HG03354 (cell line): ENCODE measurements at regions not wholly inside any gene's neighbourhood (a gene's known extent, or its start where the extent isn't known, plus 50 kb on each side); places are given as distances from the start of the nearest gene placed in this dataset.
"Not testable (repeated sequence)": the region's sequence is repeated elsewhere in the genome, so short reads cannot be mapped to it uniquely, and the experiment has no call there.

Source experiments
- ATAC-seq: cut with Tn5 transposase; IDR thresholded peaks from one replicate; pipeline ENCODE4 v1.9.1; 2021; ENCODE audit warnings: mild to moderate bottlenecking; ENCODE audit not compliant: unreplicated experiment, poor library complexity, severe bottlenecking

DNA sequence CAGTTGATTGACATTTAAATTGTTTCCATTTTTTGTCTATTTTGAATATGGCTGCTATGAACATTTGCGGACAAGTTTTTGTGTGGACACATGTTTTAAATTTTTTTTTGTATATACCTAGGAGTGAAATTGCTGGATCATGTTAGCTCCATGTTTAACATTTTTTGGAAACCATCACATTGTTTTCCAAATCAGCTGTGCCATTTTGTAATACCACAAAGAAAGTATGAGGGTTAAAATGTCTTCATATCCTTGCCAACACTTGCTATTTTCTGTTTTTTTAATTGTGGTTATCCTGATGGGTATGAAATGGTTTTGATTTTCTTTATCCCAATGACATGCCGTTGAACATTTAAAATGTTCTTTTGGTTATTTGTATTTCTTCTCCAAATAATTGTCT, 52.1 kb downstream of the CARTPT start:
- no peak for ATAC-seq

DNA sequence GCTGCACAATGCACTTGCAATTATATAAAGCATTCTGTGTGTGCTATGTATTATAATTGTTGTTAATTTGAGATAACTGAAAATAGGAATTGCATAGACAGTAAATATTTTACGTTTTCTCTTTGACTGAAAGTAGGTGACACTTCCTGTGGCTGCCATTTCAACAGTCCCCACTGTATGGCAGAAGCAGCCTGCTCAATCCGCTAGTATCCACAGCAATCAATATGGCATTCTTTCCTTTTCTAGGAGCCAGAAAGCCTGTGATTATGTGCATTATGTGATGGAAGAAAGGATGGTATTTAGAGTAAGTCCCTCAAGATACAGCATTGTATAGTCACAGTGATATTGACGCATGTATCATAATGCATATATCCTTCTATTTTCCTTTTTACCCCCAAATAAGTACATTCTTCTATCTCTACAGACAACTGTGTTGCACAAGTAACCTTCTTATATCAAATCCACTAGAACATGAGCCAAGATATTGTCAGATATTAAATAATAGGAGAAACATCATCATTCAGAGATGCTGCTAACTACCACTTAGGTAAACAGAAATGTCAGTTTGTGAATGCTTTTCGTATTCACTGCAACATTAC, 59.7 kb downstream of the CARTPT start:
- no peak for ATAC-seq

DNA sequence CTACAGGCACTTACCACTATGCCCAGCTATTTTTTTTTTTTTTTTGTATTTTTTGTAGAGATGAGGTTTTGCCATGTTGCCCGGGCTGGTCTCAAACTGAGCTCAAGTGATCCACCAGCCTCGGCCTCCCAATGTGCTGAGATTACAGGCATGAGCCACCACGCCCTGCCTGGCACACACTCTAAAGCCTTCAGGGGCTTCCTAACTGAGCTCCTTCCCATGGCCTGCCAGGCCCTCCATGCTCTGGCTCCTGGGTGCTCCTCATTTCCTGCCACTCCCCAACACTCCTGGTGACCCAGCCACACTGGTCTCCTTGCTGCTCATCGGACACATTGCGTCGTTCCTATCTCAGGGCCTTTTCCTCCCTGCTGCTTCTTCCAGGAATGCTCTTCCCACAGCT, 61.5 kb downstream of the CARTPT start:
- ATAC-seq = no peak

DNA sequence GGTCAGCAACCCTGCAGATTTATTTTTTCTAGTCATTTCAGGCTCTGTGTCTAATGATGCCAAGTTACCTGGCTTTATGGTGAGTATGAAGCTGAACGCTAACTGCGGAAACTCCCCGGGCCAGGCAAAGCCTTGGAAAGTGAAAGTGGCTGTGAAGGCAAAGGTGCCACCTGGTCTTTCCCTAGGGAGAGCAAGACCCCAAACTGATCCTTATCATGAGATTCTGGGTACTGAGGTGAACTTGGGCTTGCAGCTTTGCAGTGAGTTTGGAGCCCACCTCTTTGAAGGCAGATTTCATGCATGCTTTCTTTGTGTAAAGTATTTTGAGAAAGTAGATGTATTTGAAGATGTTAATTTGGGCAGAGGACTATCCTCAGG, 63.3 kb downstream of the CARTPT start:
- ATAC-seq = peak; percentile 29

DNA sequence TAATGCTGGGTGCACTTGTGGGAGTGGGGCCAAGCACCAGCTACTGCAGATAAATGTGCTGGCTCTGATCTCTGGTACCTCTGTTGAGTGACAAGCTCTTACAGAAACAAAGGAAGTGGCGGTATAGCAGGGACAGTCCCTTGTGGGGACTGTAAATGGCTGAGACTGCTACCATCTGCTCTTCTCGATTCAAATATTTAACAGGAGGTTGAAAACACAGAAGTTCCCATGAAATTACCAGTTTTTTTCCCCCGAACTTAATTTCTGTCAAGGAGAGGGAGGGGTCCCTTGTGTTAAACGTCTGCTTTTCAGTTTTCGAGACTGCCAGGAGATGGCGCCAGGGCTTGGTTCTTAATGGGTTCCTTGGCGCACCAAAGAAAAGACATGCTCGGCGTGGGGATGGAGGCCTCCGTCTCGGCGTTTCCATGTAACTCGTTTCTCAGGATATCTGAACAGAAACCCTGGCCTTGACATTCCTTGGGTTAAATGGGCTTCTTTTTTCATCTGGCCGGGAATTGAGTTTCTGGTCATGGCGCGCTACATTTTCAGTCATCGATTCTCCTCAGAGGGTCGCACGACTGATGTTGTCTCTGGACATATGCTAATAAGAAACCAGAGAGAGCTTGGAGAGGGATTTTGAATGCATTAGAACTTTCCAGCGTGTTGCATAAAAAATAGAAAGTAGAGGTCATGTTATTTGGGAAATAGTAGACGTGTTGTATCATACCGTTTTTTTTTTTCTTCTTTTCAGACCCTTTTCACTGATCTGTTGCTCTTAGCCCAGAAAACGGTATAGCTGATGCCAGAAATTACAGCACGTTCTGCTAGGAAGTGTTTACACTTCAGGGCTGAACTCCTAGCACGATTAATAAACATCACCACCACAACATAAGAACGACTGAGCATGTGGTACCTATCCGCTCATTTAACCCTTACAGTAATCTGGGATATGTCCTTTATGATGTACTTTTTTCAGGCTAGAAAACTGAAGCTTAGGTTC, 64.0 kb downstream of the CARTPT start:
- peak; percentile 91 for ATAC-seq

DNA sequence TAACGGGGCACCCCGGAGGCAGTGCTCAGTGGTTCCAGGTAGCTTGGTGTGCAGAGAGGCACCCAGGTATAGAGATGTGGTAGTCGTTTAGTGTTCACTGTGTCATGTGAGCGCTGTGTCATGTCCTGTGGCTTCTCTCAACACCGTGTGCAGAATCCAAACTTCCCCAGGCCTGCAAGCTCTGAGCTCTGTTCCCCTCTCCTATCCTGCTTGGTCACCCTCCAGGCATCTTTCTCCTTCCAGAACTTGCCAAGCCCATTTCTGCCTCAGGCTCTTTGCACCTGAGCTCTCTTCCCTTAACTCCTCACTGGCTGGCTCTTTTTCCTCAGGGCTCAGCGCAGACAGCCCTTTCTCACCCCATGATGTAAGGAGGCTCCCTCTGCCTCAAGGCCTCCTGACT, 64.8 kb downstream of the CARTPT start:
- no peak for ATAC-seq

DNA sequence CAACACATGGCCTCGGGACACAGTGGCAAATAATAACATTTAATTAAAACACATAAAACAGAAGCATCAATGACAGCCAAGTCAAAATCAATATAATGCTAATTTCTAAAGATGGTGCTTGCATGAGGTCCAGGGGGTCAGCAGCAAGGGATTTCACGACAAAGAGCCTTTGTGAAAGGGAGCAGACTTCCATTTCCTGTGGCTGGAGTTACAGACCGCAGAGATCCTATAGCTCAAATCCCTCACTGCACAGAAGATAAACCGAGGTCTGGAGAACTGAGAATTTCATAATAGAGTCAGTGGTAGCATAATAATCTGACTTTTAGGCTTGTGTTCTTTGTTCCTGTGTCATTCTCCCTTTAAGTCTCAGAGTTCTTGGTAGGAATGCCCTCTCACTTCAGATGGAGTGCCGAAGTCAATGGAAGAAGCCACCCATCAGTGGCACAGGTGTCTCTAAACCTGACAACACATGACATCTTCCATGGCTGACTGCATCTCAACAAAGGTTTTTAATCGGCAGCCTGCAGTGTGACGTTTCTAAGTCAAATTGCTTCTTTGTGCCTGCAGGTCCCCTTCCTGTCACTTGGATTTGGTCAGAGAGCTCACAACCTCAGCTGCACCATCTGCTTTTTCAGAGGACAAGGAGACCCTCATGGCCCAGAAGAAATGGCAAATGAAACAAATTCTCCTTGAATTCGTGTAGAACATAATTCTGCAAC, 67.4 kb downstream of the CARTPT start:
- no peak for ATAC-seq

DNA sequence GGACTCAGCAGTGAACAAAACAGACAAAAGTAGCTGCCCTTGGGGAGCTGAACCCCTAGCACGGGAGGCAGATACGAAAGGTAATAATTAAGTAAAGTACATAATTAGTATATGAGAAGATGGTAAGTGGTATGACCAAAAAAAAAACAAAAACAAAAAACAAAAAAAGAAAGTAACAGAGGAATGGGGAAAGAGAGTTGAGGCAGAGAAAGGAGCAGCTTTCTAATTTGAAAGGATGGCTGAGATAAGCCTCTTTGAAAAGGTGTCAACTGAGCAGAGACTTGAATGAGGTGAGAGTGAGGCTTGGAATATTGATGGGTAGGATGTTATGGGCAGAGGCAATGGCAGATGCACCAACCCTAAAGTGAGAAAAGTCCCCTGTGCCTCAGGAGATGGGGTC, 69.7 kb downstream of the CARTPT start:
- no peak for ATAC-seq

DNA sequence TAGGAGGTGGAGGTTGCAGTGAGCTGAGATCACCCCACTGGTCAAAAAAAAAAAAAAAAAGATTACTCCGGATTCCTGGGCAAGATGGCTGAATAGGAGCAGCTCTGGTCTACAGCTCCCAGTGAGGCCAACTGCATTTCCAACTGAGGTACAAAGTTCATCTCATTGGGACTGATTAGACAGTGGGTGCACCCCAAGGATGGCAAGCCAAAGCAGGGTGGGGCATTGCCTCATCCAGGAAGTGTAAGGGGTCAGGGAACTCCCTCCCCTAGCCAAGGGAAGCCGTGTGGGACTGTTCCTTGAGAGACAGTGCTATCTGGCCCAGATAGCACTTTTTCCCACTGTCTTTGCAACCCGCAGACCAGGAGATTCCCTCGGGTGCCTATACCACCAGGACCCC, 70.7 kb downstream of the CARTPT start:
- no peak for ATAC-seq

DNA sequence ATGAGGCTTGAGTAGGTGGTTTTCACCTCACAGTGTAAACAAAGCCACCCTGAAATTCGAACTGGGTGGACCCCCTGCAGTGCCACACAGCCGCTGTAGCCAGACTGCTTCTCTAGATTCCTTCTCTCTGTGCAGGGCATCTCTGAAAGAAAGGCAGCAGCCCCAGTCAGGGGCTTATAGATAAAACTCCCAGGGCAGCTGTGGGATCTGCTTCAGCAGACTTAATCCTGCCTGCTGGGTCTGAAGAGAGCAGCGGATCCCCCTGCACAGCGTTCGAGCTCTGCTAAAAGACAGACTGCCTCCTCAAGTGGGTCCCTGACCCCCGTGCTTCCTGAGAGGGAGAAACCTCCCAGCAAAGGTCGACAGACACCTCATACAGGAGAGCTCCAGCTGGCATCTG, 71.4 kb downstream of the CARTPT start:
- no peak for ATAC-seq

DNA sequence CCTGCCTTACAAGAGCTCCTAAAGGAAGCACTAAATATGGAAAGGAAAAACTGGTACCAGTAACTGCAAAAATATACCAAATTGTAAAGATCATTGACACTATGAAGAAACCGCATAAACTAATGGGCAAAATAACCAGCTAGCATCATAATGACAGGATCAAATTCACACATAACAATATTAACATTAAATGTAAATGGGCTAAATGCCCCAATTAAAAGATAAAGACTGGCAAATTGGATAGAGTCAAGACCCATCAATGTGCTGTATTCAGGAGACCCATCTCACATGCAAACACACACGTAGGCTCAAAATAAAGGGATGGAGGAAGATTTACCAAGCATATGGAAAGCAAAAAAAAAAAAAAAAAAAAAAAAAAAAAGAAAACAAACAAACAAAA, 73.0 kb downstream of the CARTPT start:
- ATAC-seq = not testable (repeated sequence)

DNA sequence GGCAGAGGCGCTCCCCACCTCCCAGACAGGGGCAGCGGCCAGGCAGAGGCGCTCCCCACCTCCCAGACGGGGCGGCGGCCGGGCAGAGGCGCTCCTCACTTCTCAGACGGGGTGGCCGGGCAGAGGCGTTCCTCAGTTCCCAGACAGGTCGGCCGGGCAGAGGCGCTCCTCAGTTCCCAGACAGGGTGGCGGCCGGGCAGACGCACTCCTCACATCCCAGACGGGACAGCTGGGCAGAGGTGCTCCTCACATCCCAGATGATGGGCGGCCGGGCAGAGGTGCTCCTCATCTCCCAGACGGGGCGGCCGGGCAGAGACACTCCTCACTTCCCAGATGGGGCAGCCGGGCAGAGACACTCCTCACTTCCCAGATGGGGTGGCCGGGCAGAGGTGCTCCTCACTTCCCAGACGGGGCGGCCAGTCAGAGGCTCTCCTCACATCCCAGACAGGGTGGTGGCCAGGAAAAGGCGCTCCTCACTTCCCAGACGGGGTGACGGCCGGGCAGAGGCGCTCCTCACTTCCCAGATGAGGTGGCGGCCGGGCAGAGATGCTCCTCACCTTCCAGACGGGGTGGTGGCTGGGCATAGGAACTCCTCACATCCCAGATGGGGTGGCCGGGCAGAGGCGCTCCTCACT, 75.1 kb downstream of the CARTPT start:
- ATAC-seq = no peak

DNA sequence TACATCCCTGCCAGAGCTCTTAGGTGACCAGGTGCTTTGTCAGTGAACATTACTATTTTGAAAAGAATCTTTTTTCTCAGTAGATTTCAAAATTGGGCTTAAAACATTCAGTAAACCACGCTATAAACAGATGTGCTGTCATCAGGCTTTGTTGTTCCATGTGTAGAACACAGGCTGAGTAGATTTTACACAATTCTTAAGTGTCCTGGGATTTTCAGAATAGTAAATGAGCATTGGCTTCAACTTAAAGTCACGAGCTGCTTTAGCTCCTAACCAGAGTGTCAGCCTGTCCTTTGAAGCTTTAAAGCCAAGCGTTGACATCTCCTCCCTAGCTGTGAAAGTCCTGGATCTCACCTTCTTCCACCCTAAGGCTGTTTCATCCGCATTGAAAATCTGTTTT, 83.6 kb downstream of the CARTPT start:
- ATAC-seq = no peak

DNA sequence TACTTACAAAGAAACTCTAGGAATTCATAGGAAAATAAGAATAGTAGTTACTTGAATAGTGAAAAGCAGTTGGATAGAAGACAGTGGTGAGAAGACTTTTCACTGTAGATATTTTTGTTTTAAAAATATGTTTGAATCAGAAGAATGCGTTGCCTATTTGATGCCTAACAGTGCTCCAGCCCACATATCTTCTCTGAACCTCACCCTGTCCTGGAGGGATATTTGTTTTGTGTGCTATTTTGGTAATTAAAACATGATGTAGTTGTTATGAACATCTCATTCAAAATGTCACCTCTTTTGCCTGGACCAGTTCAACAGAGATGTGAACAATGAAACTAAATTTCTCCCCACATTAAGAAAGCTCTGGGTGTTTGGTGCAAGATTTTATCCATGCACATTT, 87.6 kb downstream of the CARTPT start:
- no peak for ATAC-seq

DNA sequence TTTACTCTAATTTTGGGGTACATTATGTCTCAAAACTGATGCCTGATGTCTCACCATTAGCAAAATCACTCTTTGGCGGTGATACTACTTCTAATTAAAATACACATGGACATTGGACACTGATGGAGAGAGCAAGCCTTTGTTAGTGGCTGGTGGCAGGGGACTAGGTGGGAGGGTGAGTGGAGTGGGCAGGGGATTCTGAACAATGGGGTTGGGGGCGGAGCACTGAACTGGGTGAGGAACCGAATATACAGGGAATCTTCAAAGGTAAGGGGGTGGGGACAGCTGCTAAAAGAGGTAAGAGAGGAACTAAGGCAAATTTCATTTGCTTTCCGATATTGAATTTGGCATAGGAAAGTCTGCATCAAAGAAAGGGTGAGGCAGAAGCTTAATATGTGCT, 88.8 kb downstream of the CARTPT start:
- ATAC-seq = no peak

DNA sequence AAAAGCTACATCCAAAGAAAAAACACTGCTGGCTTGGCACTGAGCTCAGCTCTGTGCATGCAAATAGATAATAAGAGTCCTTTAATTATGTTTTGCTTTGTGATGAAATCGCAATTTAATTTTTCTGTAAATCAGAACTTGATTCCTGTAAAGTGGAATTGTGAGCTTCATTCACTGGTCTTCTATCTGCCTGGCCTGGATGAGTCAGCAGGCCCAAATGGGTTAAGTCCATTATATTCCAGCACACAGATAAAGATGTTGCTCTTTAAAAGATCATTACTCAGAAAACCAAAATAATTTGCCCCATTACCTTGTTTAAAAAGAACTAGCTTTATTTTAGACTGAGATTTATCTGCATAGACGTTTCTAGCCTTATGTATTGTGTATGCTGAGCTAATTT, 90.4 kb downstream of the CARTPT start:
- no peak for ATAC-seq

DNA sequence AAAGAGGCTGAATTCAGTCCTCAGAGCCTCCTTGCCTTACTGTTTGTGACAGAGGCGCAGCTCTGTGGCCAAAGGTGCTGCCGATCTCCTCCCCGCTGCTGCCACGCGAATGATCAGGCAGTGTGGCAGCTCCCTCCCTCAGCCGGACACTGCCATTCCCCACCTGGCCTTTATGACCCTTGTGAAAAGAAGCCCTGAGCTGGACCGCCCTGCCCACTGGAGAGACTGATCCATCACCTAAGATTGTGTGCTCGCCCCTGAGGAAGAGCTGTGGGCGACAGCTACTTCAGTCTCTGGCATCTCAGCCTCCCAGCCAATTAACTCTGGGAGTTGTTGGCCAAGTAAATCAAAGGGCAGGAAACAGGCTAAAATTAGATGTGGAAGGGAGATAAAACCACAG, 90.9 kb downstream of the CARTPT start:
- no peak for ATAC-seq

DNA sequence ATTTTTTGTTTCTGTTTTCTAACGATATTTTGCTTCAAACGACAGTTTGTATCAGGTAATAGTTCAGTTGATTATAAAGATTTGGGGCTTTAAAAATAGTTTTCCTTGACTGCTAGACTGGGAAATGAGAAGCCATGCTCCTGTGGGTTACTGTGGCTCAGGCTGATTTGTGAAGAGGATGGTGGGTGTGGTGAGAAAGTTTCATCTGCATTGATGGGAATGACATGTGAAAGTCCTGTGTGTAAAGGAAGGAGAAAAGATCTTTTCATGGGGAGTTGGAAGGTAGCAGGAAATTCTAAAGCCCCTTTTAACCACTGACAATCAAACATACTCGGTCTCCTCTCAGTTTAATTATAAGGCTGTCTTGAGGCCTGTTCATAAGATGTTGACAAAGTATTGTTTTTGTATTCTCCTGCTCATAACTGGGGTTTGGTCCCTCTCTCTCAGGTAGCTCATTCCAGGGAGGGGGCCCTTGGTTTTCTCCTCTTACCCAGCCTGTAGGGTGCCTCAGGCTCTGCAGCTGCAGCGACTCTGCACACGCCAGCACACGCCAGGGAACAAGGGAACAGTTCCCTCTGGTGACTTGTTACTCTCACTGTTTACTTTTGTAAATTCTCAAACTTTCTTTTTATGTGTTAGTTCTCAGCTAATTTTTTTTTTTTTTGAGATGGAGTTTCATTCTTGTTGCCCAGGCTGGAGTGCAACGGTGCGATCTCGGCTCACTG, 91.6 kb downstream of the CARTPT start:
- ATAC-seq = no peak

DNA sequence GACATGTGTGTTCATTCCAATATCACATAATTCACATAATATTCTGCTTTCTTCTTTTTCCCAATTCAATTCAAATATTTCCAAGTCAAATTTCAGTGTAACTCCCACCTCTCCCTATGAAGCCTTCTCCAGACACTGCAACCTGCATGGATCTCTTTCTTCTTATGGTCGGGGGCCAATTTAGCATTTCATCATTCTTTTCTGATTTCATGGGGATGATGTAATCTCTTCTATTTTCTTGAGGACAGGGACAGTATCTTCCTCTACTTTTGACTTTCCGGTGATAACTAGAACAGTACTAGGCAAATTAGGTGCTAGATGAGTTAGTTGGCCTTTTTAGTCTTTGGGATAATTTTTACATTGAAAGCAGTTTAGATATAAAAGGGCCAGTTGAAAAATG, 92.7 kb downstream of the CARTPT start:
- ATAC-seq = no peak

DNA sequence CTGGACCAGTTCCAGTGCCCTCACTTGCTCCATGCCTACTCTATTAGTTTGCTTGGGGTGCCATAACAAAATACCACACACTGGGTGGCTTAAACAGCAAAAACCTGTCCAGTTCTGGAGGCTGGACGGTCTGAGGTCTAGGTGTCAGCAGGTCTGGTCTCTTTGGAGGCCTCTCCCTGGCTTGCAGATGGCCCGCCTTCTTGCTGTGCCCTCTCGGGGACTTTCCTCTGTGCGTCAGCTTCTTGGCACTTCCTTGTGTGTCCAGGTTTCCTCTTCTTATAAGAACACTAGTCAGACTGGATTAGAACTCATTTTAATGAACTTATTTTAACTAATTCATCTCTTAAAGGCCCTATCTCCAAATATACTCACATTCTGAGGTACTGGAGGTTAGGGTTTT, 97.2 kb downstream of the CARTPT start:
- no peak for ATAC-seq
